ENCODE measurements at regions not wholly inside any gene's neighbourhood (a gene's known extent, or its start where the extent isn't known, plus 50 kb on each side); places are given as distances from the start of the nearest gene placed in this dataset.
A peak's percentile ranks its signal among the peaks of the same experiment; 100 is the strongest.
"Not testable (repeated sequence)": the region's sequence is repeated elsewhere in the genome, so short reads cannot be mapped to it uniquely, and the experiment has no call there.

- H3K27me3 ChIP-seq (replicated peaks in 1 of 7); H3K36me3 ChIP-seq; H3K4me3 ChIP-seq; H3K4me1 ChIP-seq; H3K27ac ChIP-seq; intact Hi-C loops (cut with DNase I; ENCODE audit: low total_unique reads); DNase-seq; H3K9me3 ChIP-seq: not testable (repeated sequence)
- WGBS, 5 donors: 82 to 91% (median 90%) methylated on average over 4 of the region's 4 CpGs
Measured at GRCh38 chr3:130151555-130151954, 69.9 kb downstream of the ALG1L2 start.

- WGBS, 5 donors: 85 to 94% (median 88%) methylated on average over 7 to 8 of the region's 8 CpGs
- H3K4me3 ChIP-seq; H3K4me1 ChIP-seq; DNase-seq; H3K36me3 ChIP-seq; intact Hi-C loops (cut with DNase I; ENCODE audit: low total_unique reads); H3K27ac ChIP-seq; H3K27me3 ChIP-seq (replicated peaks in 1 of 7); H3K9me3 ChIP-seq: not testable (repeated sequence)
Measured at GRCh38 chr3:130153247-130153646, 71.6 kb downstream of the ALG1L2 start.

GRCh38 chr3:130155464-130155863 lies 73.8 kb downstream of the ALG1L2 start:
- intact Hi-C loops (cut with DNase I; ENCODE audit: low total_unique reads); H3K36me3 ChIP-seq; H3K9me3 ChIP-seq; H3K4me1 ChIP-seq; H3K27ac ChIP-seq; H3K4me3 ChIP-seq; DNase-seq; H3K27me3 ChIP-seq (replicated peaks in 1 of 7): not testable (repeated sequence)
- 26 to 51% methylated on average over 3 to 4 of the region's 4 CpGs; no CpG with 5 or more reads in 3 of the 5 donors for WGBS, 5 donors
- peak in 3 of 11 experiments; percentile 15 to 21 (median 19) for TF ChIP-seq CTCF (IDR thresholded peaks at IDR 0.05 in 8 of 11, conservative IDR thresholded peaks at IDR 0.05 in 3 of 11)

- 70 to 85% (median 77%) methylated on average over 3 of the region's 4 CpGs for WGBS, 5 donors
- H3K27ac ChIP-seq; H3K27me3 ChIP-seq (replicated peaks in 1 of 7); DNase-seq; H3K36me3 ChIP-seq; H3K4me3 ChIP-seq; H3K9me3 ChIP-seq; H3K4me1 ChIP-seq; intact Hi-C loops (cut with DNase I; ENCODE audit: low total_unique reads): not testable (repeated sequence)
Measured at GRCh38 chr3:130166856-130167255, 85.2 kb downstream of the ALG1L2 start.

GRCh38 chr3:130175195-130175594 lies 93.6 kb downstream of the ALG1L2 start:
- H3K4me3 ChIP-seq; H3K4me1 ChIP-seq; intact Hi-C loops (cut with DNase I; ENCODE audit: low total_unique reads); H3K27ac ChIP-seq; H3K9me3 ChIP-seq; H3K27me3 ChIP-seq (replicated peaks in 1 of 7); DNase-seq; H3K36me3 ChIP-seq: not testable (repeated sequence)
- WGBS, 5 donors: 63 to 86% (median 74%) methylated on average over 1 to 4 of the region's 4 CpGs

- H3K4me3 ChIP-seq; DNase-seq; H3K27ac ChIP-seq; intact Hi-C loops (cut with DNase I; ENCODE audit: low total_unique reads); H3K27me3 ChIP-seq (replicated peaks in 1 of 7); H3K9me3 ChIP-seq; H3K36me3 ChIP-seq: not testable (repeated sequence)
- peaks cover 0 to 11% (median 7%) of the 10 kb centered on the region in 6 donors for H3K4me1 ChIP-seq
- 81 to 90% (median 84%) methylated on average over 13 of the region's 13 CpGs for WGBS, 5 donors
Measured at GRCh38 chr3:130176476-130177256, 95.0 kb downstream of the ALG1L2 start.

- H3K27me3 ChIP-seq (replicated peaks in 1 of 7); H3K9me3 ChIP-seq; H3K36me3 ChIP-seq; H3K4me3 ChIP-seq; DNase-seq; intact Hi-C loops (cut with DNase I; ENCODE audit: low total_unique reads): not testable (repeated sequence)
- Histone ChIP-seq H3K4me1 (peaks cover 0 to 11% (median 7%) of the 10 kb centered on the region in 6 donors), H3K27ac (peak overlapping the region in 4 of 8 donors; percentile 14 to 50 (median 34))
- WGBS, 5 donors: 31 to 67% (median 49%) methylated on average over 3 of the region's 3 CpGs
Measured at GRCh38 chr3:130178835-130179234, 97.2 kb downstream of the ALG1L2 start.

- Histone ChIP-seq H3K27ac (peak overlapping the region in 6 of 8 donors; percentile 13 to 72 (median 46)), H3K4me3 (peak overlapping the region in 5 of 8 donors; percentile 20 to 65 (median 23)), H3K4me1 (peaks cover 0 to 11% (median 7%) of the 10 kb centered on the region in 6 donors)
- WGBS, 5 donors: 2 to 30% (median 3%) methylated on average over 11 of the region's 11 CpGs
- intact Hi-C loops (cut with DNase I; ENCODE audit: low total_unique reads); DNase-seq; H3K36me3 ChIP-seq; H3K27me3 ChIP-seq (replicated peaks in 1 of 7); H3K9me3 ChIP-seq: not testable (repeated sequence)
Measured at GRCh38 chr3:130179353-130179970, 97.8 kb downstream of the ALG1L2 start.

GRCh38 chr3:130182475-130182874 lies 100.8 kb downstream of the ALG1L2 start:
- H3K36me3 ChIP-seq; H3K27ac ChIP-seq; H3K9me3 ChIP-seq; H3K27me3 ChIP-seq (replicated peaks in 1 of 7); H3K4me3 ChIP-seq; DNase-seq; intact Hi-C loops (cut with DNase I; ENCODE audit: low total_unique reads): not testable (repeated sequence)
- 61 to 78% (median 71%) methylated on average over 6 of the region's 6 CpGs for WGBS, 5 donors
- H3K4me1 ChIP-seq: peaks cover 0 to 11% (median 7%) of the 10 kb centered on the region in 6 donors

- DNase-seq; H3K27ac ChIP-seq; H3K27me3 ChIP-seq (replicated peaks in 1 of 7); H3K4me3 ChIP-seq; H3K9me3 ChIP-seq; H3K36me3 ChIP-seq; intact Hi-C loops (cut with DNase I; ENCODE audit: low total_unique reads): not testable (repeated sequence)
- WGBS, 5 donors: 38 to 54% (median 42%) methylated on average over 5 of the region's 5 CpGs
- H3K4me1 ChIP-seq: peaks cover 0 to 11% (median 7%) of the 10 kb centered on the region in 6 donors
Measured at GRCh38 chr3:130183689-130184088, 102.1 kb downstream of the ALG1L2 start.

All from spleen (tissue), 11 donors.